GM19240 (cell line): ENCODE measurements at regions not wholly inside any gene's neighbourhood (a gene's known extent, or its start where the extent isn't known, plus 50 kb on each side); places are given as distances from the start of the nearest gene placed in this dataset.

Experiments
- DNase-seq: peaks from one replicate; pipeline ENCODE4 v3.0.0; 2011; ENCODE audit warnings: low spot score; ENCODE audit not compliant: insufficient read length

DNA sequence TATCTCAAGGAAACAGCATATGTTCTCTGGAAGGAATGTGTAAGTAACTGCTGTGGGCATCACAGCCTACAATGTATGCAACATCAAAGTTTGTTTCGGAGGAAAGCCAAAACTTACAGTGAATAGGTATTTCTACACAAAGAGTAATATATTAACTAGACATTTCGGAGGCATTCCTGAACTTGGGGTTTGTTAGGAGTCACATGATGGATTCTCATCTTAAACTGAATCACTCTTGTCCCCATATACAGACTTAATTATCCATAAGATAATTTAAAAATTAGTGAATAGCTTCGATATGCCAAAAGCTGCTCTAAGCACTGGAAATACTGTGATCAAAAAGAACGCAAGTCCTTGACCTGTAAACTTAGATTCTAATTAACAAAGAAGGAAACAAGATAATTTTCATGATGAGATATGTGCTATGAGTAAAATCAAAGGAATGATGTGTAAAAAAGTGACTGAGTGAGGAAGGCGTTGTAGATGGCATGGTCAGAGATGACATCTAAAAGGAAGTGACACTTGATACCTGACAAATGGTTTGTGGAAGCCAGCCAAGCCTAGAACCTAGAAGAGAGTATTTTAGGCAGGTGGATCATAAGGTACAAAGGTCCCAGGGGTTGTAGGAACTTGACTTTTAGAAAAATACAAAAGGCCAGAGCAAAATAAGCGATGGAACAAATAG is 273.1 kb downstream of the MRPL39 start:
- DNase-seq: no peak

DNA sequence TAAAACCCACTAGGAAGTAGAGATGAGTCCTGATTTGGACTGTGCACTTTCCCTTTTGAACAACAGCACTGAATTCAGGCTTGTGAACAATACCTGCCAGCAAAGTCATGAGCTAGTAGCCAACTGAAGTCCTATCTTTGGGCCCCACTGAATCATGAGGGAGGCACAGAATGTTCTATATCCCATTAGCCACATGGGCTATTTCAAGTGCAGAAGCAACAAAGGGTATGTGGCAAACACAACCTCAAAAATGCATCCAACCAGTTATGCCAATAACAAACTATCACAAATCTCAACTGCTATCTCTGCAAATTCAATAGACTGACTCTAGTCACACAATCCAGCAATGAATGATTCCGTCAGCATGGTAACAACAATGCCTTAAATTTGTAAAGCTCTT is 276.0 kb downstream of the MRPL39 start:
- no peak for DNase-seq

DNA sequence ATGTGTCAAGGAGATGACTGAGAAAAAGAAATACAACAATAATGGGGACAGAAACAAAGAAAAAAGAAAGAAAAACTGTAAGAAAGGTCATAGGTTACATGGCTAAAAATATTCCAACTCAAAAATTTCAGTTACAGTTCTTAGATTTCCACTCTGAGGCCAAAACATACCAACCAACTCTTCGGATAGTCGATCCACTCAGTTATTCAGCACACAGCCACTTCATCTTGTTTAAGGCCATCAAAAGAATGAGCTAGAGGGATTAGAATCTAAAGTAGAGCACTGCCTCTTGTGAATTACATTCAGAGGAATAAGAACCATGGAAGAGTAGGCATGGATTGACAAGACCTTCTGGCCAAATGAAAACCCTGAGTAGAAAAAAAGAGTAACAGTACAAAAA is 277.0 kb downstream of the MRPL39 start:
- no peak for DNase-seq

DNA sequence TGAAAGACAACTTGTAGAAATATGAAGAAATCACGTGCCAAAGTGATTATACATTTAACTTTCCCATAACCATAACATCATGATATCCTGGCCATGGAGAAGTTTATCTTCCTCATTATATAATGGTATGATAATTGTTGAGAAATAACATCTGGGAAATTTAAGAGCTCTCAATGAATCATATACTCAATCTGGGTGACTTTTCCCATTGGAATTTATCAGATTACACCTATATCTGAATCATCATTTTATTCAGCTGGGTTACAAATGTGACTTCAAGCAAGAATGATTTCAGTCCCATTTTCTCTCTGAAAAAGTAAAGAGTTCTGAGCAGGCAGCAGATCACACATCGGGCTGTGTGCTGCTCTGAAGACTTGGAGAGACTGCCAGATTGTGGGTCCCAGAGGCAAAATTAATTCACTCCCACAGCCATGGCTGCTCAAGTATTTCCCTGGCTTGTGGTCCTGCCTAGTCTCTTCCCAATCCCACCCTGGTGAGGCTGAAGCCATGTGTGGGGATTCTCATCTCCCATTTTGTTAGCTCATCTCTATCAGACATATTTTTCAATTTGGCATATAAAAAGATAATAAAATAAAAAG is 278.0 kb downstream of the MRPL39 start:
- DNase-seq: no peak

DNA sequence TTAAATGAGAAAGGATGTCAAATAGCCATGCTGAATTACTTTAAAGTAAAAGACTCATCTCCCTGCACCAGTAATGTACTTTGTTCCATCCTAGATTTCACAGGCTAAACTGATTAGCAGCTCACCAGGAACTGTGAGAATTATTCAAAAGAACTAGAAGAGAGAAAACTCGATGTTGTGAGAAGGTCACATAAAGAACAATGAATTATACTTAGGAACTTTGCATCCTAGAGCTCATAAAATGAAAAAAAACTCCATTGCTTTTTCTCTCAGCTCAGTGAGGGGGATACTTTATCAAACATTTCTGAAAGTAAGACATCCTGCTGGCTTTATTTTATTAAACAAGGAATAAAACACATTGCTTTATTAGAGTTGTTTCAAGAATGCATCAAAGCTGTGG is 278.5 kb downstream of the MRPL39 start:
- no peak for DNase-seq

DNA sequence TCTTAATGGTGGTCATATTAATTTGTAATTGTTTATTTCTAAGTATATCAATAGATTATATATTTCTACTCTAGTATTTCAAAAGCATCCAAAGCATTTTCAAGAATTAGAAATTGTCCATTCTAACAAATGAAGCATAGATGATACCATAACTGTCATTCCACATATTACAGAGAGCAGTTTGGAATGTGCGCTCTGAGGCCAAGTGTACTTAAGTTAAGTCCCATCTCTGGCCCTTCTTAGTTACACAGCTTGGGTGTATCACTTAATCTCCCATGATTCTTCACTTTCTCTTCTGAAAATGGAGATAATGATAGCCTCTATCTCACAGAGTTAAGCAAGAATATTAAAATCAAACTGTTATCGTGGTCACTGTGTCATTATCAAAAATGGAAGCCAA is 281.1 kb downstream of the MRPL39 start:
- no peak for DNase-seq

DNA sequence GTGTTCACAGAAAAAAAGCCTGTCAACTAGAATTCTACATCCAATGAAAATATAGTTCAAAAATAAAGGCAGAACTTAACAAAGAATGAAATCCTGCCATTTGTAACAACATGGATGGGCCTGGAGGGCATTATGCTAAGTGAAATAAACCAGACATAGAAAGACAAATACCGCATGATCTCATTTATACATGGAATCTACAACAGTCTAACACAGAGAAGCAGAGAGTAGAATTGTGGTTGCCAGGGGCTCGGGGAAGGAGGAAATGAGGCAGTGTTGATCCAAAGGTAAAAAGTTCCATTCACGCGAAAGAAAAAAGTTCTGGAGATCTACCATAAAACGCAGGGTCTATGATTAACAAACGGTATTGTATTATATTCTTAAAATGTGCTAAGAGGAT is 282.6 kb downstream of the MRPL39 start:
- DNase-seq: no peak

DNA sequence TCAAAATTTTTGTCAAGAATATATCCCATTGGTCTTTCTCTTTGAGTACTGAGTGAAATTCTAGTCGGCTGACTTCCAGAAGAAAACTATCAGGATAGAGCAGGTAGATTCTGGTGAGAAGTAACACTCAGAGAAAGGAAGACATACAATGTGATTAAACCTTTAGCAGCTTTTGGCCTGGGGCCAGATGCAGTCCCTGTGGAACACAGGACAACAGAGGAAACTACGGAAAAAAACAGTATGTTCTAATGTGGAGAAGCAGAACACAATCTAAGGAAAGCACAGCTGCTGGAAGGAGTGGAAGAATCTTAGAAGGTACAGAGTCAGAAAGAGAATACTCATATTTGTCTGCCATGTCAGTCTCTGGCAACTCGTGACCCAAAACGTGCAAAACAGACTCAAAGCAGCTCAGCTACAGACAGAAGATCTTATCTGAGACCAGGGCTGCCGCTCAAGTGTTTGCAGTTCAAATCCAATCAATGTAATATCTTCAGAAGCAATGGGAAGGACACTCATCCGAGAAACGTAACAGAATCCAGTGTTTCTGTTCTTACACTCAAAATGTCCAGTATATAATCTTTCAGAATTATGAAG is 283.8 kb downstream of the MRPL39 start:
- DNase-seq: no peak

DNA sequence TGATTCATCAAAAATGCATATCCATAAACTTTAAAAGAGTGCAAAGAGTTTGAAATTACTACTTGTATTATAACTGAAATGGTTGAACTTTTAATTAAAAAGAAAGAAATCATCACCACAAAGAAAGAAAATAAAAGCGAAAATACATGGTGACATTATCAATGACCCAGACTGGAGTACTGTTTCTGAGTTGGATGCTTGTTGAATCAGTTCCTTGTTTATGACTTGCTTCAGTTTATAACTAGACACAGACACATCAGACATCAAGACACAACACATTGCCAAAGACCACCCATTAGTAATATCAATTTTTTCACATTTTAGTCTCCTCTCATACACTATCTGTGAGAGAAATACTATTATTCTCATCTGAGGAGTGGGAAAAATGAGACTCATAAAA is 293.0 kb downstream of the MRPL39 start:
- no peak for DNase-seq

DNA sequence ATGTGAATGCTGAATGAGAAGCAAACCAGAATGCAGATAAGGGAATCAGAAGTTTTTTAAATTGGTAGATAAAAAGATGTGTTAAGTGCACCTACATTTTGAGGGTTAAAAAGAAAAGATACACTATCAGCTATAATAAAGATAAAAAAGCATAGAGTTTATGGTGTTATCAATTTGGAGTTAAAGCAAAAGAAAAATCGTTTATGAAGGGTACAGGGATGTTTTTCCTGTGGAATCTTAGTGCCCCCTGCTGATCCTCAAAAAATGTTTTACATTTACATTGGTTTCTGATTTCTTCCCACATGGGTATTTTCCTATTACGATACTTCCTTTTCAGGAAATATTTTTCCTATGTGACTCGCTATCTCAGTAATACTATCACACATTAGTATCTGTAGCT is 293.5 kb downstream of the MRPL39 start:
- no peak for DNase-seq

DNA sequence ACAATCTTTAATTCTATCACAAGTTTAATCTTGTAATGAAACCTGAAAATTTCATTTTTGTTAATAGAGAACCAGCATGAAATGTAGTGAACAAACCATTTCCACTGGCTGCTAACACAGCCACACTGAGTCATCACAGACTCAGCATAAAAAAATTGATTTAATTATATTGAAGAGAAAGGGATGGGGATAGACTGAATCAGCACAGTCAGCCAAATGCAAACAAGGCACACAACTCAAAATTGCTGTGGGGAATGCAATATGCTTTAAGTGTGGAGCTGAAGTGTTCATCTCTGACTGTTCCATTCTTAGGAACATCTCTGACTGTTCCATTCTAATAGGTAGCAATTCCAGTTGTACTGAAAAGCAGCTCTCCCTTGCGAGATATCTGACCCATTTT is 299.8 kb downstream of the MRPL39 start:
- no peak for DNase-seq

DNA sequence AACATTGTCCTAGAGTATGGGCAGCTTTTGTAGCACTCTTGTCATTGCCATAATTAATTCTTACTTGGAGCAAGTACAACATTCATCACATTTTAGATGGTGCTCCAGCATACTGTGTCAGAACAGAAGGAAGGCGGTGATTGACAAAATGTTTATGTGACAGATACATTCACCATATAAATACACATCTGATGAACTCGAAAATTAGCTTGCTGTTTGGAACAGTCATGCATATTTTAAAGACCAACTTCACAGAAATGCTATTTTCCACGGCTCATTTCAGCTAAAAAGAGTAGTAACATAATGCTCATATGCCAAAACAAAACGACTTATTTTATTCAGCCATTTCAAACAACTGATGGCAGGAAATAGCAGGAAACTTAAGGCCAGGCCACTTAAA is 302.7 kb downstream of the MRPL39 start:
- DNase-seq: no peak

DNA sequence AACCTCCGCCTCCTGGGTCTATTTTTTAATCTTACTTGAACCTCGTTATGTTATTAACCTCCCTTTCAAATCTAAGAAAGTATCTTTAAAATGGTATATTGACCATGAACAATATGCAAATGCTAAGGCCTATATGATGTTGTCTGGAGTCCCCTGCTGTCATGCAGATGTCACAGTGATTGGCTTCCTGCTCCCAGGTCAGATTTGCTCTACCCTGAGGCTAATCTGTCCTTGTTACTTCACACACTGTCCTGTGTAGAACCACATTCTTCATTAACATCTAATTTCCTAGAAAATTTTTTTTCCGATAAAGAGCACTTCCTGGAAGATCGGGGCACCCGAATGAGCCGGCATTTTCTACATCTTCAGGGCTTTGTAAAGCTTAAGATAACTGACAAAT is 306.6 kb downstream of the MRPL39 start:
- DNase-seq: no peak

DNA sequence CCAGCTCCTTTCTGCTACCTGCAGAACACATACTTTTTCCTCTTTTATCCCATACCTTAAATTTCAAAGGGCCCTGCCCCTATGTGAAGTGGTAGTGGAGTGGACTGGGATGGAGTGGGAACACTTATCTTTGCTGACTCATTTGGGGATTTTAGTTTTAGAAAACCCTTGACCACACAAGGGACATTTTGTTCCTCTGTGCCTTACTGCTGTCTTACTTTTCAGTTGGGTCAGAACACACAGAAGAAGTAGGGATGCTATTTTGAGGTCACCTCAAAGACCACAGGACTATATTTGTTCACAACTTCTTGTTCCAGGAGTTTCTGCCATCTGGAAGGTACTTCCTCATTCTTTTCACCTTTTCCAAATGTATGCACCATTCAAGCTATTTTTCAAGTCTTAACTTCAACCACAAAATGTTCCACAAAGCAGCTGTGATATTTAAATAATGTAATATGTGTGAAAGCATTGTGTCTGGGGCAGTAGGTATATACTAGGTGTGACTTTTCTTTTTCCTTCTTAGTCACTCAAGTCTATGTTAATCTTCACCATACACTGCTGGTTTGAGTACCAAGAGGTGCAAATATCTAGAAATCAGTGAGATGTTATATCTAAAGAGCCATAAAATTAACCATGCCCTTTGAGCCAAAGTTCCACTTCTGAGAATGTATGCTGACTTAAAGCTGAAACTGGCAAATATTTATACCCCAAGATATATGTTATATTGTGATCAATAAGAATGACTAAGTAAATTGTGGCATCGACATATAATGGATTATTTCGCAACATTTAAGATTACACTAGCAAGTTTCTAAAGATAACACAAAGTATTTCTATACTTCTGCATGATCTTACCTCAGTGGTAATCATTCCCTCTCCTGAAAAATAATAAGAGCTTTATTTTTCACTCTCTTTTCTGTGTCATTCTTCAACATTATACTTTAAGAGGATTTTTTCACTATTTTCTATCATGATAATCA is 308.5 kb downstream of the MRPL39 start:
- DNase-seq: peak; percentile 4

DNA sequence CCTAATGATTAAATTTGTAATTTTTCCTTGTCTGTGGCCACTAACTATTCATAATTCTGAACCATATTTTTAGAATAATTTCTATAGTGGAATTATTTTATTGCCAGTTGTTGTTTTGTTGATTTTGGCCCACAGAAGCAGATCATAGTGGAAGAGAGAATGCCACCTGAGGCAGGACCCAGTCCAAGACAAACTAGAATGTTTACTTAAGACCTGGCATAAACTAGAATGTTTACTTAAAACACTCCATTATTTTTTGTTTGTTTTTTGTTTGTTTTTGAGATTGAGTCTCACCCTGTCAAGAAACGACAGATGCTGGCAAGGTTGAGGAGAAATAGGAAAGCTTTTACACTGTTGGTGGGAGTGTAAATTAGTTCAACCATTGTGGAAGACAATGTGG is 310.2 kb downstream of the MRPL39 start:
- DNase-seq: no peak

DNA sequence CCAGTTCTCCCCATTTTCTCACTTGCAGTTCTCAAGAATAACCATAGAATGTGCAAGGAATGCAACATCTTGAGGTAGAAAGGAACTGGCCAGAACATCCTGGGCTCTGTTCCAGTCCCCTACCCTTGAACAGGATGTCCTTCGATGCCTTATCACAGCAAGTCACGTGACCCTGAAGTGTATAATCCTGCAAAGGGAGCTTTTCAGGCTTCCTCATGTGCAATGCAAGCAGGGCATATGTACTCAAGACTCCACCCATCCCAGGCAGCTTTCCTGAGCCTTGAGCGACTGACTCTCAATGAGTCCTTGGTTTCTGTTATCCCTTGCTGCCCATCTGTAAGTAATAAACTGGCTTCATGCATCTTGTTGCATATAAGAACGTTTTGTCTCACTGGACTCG is 311.0 kb downstream of the MRPL39 start:
- DNase-seq: no peak

DNA sequence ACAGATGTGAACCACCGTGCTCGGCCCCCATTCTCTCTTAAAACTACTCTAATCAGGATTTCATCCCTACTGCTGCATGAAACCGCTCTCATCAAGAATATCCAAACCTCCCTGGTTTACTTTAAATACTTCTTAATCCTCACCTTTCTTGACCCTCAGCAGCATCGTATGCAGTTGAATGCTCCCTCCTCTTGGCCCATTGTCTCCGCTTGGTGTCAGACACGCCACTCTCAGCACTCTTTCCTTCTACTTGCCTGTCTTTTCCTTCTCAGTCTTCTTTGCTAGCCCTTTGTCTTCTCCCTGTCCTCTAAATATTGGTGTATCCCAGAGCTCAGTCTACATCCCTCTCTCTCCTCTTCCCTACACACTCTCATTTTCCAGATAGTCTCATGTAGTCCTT is 314.9 kb downstream of the MRPL39 start:
- no peak for DNase-seq

DNA sequence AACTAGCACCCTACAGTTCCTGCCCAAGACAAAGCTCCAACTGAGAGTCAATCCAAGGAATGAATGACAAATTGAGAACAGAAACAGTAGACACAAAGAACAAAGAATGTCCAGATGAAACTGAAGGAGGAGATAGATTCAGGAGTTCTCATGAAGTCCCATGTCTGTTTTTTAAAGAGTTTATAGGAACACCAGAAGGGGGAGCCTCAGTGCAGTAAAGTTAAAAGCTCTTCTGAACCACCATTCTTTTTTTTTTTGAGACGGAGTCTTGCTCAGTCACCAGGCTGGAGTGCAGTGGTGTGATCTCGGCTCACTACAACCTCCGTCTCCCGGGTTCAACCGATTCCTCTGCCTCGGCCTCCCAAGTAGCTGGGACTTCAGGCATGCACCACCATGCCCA is 323.6 kb downstream of the MRPL39 start:
- DNase-seq: no peak

DNA sequence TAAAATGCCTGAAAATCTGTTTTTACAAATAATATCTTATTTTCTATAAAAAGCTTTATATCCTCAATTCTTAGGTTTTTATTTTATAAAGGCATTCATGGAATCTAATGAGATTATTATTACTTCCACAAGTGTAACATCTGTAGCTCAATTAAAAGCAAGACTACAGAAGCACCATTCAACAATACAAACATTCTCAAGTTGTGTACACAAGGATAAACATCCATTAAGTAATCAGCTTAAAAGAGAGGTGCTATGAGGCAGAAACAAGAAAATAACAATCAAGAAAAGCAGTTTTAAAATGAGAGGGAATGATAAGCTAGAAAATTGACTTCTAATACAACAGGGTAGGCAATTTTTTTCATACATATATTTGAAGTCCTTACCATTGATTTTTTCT is 326.1 kb downstream of the MRPL39 start:
- DNase-seq: no peak

DNA sequence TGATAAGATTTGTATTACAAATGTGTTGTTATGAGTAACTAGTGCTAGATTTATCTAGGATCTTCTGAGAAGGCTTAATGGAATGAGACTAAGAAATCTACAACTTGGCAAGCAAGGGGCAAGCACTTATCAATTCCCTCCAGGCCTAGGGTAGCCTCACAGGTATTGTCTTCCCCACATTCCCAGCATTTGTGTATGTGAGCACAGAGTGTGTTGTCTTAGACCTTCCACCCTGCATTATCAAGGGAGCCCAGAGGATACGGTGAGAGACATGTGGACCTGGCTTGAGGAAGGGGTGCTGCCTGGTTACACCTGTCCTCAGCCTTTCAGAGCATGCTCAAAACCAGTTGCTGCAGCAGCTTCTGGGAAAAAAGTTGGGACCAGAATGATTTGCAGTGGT is 327.2 kb downstream of the MRPL39 start:
- no peak for DNase-seq

DNA sequence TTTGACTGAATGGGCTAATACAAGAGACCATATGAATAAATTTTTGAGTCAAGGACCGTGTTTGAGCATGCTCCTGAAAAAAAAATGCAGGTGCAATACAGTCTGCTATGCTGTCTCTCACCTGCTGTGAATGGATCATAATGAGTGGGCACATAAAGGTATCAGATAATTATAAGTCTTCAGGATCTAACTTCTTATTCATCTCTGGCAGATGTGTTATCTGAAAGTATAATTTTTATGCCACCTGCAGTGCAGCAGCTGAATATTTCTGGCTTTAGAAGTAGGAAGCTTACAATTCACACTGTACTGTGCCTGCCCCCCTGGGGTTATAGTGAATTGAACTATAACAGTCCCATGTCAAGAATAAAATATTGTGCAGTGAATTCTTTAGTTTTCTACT is 333.3 kb downstream of the MRPL39 start:
- no peak for DNase-seq
